ENCODE measurements at regions not wholly inside any gene's neighbourhood (a gene's known extent, or its start where the extent isn't known, plus 50 kb on each side); places are given as distances from the start of the nearest gene placed in this dataset.
"Not testable (repeated sequence)": the region's sequence is repeated elsewhere in the genome, so short reads cannot be mapped to it uniquely, and the experiment has no call there.

DNA sequence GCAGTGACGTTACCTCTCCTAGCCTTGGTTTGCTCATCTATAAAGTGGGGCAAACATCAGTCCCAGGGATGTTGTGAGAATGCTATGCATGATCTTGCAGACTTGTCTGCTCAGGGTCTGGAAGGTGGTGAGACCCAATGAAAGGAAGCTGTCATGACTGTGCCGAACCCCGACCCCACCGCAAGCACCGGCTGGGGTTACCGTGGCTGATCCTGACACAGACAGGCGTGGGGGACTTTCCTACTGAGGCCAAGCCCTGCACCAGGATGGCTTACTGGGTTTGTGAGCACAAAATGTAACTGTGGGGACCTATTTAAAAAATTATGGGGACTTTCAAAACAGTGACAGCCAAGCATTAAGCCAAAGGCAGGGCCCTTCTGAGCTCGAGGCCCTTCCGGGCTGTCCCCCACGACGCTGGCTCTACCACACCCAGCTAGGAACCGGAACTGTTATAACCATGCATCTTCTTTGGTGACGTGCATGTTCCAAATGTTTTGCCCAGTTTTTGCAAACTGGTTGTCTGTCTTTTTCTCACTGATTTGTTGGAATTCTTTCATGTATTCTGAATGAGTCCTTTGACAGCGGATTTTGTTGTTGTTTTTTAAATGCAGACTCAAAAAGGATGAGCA is 76.6 kb upstream of the PMEPA1 start:
- DNase-seq (ENCODE audit: low spot score), result no peak

GRCh38 chr20:57785720-57786119 is 75.9 kb upstream of the PMEPA1 start:
- no peak for DNase-seq (ENCODE audit: low spot score)

DNA sequence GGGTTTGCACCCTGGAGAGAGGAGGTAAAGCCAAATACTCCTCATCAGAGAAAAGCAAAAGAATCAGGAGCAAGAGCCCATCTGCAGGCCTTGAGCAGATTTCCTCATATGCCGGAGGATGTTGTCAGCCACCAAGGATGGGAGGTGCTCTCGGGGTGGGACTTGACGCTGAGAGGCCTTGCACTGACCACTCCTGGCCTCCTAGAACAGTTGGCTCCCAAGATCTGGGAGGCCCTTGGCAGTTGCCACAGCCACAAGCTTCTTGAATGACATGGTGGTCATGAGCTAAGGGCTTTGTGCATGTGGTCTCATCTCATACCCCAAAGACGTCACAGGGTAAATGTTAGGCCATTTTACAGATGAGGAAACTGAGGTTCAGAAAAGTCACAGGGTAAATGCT is 75.2 kb upstream of the PMEPA1 start:
- DNase-seq (ENCODE audit: low spot score), result no peak

DNA sequence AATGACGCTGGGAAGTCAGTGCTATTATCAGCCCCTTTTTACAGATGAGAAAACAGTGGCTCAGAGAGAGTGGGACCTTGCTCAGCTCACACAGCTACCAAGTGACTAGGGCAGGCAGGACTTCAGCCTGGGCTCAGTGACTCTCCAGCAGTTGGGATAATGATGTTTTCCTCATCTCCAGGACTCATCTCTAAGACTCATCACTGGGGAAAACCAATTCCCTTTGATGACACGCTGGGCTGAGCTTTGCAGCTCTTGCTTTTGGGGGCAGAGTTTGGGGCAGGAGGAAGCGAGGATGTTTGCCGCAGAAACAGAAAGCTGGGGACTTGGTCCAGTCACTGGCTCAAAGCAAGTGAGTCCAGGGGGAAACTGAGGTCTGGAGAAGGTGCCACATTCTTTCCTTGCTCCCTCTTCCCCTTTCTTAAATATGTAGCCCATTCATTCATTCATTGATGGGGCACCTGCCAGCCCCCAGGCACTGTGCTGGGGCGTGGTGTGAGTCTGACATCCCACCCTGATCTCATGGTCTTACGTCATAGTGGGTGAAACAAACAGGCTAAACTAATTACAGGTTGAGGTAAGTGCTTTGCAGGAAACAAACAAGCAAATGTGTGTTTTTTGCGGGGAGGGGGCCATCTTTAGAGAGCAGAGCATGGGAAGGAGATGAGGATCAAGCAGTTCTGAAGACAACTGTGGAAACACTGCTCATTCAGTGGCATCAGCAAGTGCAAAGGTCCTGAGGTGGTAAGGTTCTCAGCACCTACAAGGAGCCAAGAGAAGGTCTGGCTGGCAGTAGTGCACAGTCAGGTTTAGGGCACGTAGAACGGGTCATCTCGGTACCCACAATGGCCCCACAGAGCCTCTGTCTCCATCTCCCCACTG is 74.4 kb upstream of the PMEPA1 start:
- no peak for DNase-seq (ENCODE audit: low spot score)

GRCh38 chr20:57783196-57783595 is 73.4 kb upstream of the PMEPA1 start:
- DNase-seq (ENCODE audit: low spot score), result no peak

GRCh38 chr20:57782631-57783041 is 72.8 kb upstream of the PMEPA1 start:
- DNase-seq (ENCODE audit: low spot score), result no peak

GRCh38 chr20:57781901-57782300 is 72.1 kb upstream of the PMEPA1 start:
- no peak for DNase-seq (ENCODE audit: low spot score)

DNA sequence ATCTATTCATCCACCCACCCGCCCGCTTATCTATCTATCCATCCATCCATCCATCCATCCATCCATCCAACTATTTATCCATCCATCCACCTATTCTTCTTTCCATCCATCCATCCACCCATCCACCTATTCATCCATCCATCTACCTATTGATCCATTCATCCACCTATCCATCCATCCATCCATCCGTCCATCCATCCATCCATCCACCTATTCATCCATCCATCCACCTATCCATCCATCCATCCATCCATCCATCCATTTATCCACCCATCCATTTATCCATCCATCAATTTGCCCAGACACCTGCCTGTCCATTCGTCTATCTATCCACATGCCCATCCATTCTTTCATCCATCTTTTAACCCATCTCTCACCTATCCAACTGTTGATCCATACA is 71.1 kb upstream of the PMEPA1 start:
- no peak for DNase-seq (ENCODE audit: low spot score)

GRCh38 chr20:57780398-57780797 is 70.6 kb upstream of the PMEPA1 start:
- no peak for DNase-seq (ENCODE audit: low spot score)

DNA sequence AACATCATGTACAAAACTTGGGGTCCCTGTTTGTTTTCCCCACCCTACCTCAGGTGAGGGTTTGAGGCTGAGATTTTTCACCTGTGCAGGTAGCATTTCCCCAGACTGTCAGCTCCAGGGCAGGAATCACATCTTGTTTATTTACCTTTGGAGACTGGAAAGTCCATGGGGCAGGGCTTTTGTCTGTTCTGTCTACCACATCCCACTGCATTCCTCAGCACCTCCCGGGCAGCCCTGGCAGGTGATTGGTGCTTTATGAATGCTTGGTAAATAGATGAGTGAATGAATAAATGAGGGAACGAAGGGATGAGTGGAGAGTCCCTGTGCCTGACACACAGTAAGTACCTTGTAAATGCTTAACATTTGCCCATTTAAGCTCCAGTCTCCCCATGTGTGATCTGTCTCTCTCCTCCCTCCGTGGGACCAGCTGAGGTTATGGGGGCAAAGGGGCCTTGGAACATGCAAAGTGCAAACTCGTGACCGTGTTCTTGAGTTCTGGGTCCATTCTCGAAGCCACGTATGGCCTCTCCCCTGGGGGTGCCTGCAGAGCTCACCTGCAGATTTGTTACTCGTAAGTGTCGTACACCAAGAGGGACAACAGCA is 69.7 kb upstream of the PMEPA1 start:
- DNase-seq (ENCODE audit: low spot score), result no peak

- DNase-seq (ENCODE audit: low spot score), result no peak
These were observed 68.1 kb upstream of the PMEPA1 start for GRCh38 chr20:57777911-57778310.

DNA sequence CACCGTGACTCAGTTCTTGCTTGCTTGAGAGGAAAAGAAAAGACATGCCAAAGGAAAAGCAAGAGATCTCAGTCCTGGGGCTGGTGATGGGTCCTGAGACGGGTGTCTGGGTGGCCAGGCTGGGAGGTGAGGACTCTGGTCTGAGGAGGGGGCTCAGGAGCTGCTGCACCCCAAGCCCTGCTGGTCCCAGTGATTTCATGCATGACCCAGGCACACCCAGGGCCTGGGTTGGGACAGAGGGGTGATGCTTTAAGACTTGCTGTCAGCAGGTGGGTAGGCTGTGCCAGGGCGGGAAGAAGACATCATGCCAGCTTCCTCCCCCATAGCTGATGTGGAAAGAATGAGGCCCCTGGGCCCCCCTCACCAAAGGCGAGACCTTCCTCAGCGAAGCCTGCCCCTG is 65.1 kb upstream of the PMEPA1 start:
- no peak for DNase-seq (ENCODE audit: low spot score)

- DNase-seq (ENCODE audit: low spot score), result no peak
These were observed 64.5 kb upstream of the PMEPA1 start for GRCh38 chr20:57774111-57774880.

DNA sequence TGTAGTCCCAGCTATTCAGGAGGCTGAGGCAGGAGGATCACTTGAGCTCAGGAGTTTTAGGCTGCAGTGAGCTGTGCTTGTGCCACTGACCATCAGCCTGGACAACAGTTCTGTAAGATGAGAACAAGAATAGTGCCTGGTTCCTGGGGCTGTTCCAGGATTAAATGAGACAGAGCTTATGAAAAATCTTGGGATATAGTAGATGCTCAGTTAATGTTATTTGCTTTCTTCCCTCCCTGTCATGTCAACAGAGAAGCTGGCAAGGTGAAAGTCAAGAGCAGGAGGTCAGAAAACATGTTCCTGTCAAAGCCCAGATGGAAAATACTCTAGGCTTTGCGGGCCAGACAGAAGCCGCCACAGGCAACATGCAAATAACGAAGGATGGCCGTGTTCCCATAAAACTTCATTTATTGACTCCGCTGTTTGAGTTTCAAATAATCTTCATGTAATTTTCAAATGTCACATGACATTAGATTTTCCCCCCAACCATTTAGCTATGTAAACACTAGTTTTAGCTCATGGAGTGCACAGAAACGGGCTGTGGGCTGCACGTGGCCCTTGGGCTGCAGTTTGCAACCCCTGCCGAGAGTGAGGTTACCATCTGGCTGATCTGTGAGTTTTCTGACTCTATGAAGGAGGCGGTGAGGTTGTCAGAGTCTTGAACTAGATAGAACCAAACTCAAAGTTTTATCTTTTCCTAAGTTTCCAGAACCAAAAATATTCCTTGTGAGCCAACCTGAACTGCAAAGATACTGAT is 63.4 kb upstream of the PMEPA1 start:
- no peak for DNase-seq (ENCODE audit: low spot score)

- no peak for DNase-seq (ENCODE audit: low spot score)
These were observed 62.6 kb upstream of the PMEPA1 start for GRCh38 chr20:57772349-57772964.

DNA sequence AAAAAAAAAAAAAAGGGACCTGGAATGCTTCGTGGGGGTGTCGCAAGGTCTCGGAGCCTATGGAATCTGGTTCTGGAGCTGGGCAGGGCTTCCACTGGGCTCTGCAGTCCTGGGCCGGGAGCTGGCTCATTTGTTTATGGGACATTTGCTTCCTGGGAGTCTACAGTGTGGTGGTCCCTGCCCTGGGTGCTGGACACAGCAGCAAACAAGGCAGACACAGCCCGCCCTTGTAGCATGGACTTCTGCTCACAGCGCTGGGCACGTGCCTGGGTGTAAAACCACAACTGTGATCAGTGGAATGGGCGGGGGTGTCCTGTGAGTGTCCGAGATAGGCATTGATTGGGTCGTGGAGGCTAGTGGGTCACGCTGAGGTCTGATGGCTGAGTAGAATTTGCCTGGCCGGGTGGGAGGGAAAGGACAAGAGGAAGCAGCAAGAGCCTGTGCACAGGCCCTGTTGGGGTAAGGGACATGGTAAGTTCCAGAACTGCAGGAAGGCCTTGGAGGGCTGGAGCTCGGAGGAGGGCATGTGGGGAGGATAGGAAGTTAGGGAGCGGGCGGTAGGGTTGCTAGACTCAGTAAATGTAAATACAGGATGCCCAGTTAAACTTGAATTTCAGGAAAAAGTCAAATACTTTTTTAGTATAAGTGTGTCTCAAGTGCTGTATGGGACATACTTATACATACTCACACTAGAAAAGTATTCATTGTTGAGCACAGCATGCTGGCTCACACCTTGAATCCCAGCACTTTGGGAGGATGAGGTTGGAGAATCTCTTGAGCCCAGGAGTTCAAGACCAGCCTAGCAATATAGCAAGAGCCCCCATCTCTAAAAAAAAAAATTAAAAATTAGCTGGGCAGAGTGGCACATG is 61.3 kb upstream of the PMEPA1 start:
- no peak for DNase-seq (ENCODE audit: low spot score)

DNA sequence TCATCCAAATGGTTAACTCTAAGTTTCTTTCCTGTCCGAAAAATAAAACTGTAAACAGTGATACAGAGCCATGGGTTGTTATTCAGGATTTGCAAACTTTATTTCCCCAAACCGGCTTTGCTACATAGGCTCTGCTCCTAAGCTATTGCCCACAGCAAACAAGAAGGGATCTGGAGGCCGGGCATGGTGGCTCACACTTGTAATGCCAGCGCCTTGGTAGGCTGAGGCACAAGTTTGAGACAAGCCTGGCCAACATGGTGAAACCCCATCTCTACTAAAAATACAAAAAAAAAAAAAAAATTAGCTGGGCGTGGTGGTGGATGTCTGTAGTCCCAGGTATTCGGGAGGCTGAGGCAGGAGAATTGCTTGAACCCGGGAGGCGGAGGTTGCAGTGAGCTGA is 60.6 kb upstream of the PMEPA1 start:
- DNase-seq (ENCODE audit: low spot score), result not testable (repeated sequence)

DNA sequence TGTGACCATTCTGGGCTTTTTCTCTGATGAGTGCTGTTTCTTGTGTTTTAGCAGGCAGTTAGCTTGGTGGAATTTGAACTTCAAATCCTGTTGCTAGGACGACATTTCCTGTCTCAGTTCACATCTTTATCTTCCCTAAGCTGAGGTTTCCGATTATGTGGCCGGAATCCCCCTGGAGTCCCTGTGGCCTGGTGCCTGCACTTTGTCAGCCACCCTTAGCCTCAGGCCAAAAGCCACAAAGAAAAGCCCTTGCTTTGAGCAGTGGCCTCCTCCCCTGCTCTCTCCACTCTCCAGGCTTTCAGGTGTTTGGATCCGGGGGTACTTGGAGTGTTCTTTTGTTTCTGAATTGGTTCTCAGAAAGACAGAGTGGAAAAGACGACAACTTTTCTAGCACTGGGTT is 59.9 kb upstream of the PMEPA1 start:
- DNase-seq (ENCODE audit: low spot score), result no peak

DNA sequence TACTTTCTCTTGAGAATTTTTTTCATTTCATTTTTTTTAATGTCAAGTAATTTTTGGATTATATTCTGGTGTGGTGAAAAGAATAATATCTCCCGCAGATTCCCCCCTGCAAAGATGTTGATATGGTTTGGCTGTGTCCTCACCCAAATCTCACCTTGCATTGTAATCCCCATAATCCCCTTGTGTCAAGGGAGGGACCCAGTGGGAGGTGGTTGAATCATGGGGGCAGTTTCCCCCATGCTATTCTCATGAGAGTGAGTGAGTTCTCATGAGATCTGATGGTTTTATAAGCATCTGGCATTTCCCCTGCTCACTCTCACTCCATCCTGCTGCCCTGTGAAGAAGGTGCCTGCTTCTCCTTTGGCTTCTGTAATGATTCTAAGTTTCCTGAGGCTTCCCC is 58.7 kb upstream of the PMEPA1 start:
- DNase-seq (ENCODE audit: low spot score), result no peak

DNA sequence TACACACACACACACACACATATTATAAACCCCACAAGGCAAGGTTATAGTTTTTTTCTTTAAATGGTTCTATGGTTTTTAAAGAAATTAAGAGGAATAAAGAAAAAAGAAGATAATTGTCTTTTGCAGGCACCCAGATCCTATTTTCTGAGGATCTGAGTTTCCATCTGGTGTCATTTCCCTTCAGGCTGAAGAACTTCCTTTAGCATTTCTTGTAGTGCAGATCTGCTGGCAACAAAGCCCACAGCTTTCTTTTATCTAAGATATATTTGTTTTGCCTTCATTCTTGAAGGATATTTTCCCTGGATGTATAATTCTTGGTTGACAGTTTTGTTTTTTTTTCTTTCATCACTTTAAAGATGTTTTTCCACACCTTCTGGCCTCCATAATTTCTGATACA is 57.6 kb upstream of the PMEPA1 start:
- no peak for DNase-seq (ENCODE audit: low spot score)
